Activated CD8-positive, alpha-beta T cell treated with anti-CD3 and anti-CD28 coated beads, Interleukin-2, amount 10 ng/mL, durations not matched to agents 7 days and 5 days (primary cell): ENCODE measurements at regions not wholly inside any gene's neighbourhood (a gene's known extent, or its start where the extent isn't known, plus 50 kb on each side); places are given as distances from the start of the nearest gene placed in this dataset.

Source experiments
- ATAC-seq: fragments of 150-1000 bp; cut with Tn5 transposase; one replicate; pipeline ENCODE4 v1.10.0; 2021; ENCODE audit warnings: moderate library complexity
- CTCF ChIA-PET: fragments of 350-600 bp; sonication (Branson Sonifier 250); formaldehyde crosslinking; loops from one replicate; lab custom pipeline; 2021; ENCODE audit warnings: antibody characterized with exemption; lab: Charles Lee
- POLR2A ChIA-PET: fragments of 350-600 bp; sonication (Branson Sonifier 250); formaldehyde crosslinking; loops from one replicate; lab custom pipeline; 2021; ENCODE audit warnings: antibody characterized with exemption; lab: Charles Lee
- DNase-seq: peaks from one replicate; pipeline ENCODE4 v3.0.0-alpha.2; 2020
- H3K27ac Mint-ChIP-seq: one replicate; pipeline ENCODE4 v1.8.0; 2021; ENCODE audit warnings: mild to moderate bottlenecking, mixed read lengths
- H3K27me3 Mint-ChIP-seq: one replicate; pipeline ENCODE4 v1.8.0; 2021; ENCODE audit warnings: low read depth, mixed read lengths
- H3K36me3 Mint-ChIP-seq: one replicate; pipeline ENCODE4 v1.8.0; 2021; ENCODE audit warnings: low read depth, mixed read lengths
- H3K4me1 Mint-ChIP-seq: one replicate; pipeline ENCODE4 v1.8.0; 2021; ENCODE audit warnings: low read depth, mixed read lengths
- H3K4me3 Mint-ChIP-seq: one replicate; pipeline ENCODE4 v1.8.0; 2021; ENCODE audit warnings: mild to moderate bottlenecking, mixed read lengths
- H3K9me3 Mint-ChIP-seq: one replicate; pipeline ENCODE4 v1.8.0; 2022; ENCODE audit warnings: mixed read lengths; ENCODE audit not compliant: insufficient read depth

DNA sequence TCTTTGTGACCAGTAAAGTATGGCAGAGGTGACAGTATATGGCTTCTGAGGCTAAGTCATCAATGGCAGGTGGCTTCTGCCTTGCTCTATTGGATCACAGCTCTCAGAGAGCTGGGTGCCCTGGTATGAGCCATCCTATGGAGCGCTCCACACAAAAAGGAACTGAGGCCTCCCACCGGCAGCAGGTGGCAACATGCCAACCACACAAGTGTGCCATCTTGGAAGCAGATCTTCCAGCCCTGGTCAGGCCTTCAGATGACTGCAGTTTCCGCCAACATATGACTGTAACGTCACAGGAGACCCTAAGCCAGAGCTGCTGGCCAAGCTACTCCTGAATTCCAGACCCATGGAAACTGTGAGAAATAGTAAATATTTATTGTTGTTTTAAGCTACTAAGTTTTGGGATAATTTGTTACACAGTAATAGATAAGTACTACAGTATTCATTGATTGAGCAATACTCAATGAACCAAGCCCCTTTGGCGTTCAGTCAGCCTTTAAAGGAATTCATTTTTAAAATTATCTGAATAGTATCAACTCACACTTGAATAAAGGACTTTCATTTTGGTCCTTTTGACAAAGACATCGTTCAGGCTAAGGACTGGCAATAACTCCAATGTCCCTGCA, 69.4 kb upstream of the LHX1 start:
- ATAC-seq = no peak
- ChIA-PET CTCF (no interaction called here), POLR2A (interaction anchor here (0.6 to 0.7 kb wide), 3 partner anchors 18 to 1970 kb away, joined by 3 read pairs; no protein-coding TSS in a partner anchor)
- no peak overlapping the region for H3K4me3 Mint-ChIP-seq
- H3K27me3 Mint-ChIP-seq = peaks cover 6% of the 10 kb centered on the region
- DNase-seq = no peak
- no peaks in the 10 kb centered on the region for H3K4me1 Mint-ChIP-seq
- H3K36me3 Mint-ChIP-seq = no peaks in the 10 kb centered on the region
- H3K9me3 Mint-ChIP-seq = no peaks in the 10 kb centered on the region
- no peak overlapping the region for H3K27ac Mint-ChIP-seq

GRCh38 chr17:36868777-36869176, 68.5 kb upstream of the LHX1 start:
- ATAC-seq (no peak), DNase-seq (no peak)
- Mint-ChIP-seq H3K9me3 (no peaks in the 10 kb centered on the region), H3K27ac (no peak overlapping the region), H3K4me3 (no peak overlapping the region), H3K27me3 (peaks cover 10% of the 10 kb centered on the region), H3K4me1 (no peaks in the 10 kb centered on the region), H3K36me3 (no peaks in the 10 kb centered on the region)
- ChIA-PET POLR2A (no interaction called here), CTCF (no interaction called here)

GRCh38 chr17:36869441-36869840, 67.8 kb upstream of the LHX1 start:
- POLR2A ChIA-PET = no interaction called here
- Mint-ChIP-seq H3K4me1 (no peaks in the 10 kb centered on the region), H3K36me3 (no peaks in the 10 kb centered on the region), H3K27me3 (peaks cover 10% of the 10 kb centered on the region), H3K9me3 (no peaks in the 10 kb centered on the region), H3K27ac (no peak overlapping the region), H3K4me3 (no peak overlapping the region)
- CTCF ChIA-PET = no interaction called here
- ATAC-seq = no peak
- DNase-seq = no peak

DNA sequence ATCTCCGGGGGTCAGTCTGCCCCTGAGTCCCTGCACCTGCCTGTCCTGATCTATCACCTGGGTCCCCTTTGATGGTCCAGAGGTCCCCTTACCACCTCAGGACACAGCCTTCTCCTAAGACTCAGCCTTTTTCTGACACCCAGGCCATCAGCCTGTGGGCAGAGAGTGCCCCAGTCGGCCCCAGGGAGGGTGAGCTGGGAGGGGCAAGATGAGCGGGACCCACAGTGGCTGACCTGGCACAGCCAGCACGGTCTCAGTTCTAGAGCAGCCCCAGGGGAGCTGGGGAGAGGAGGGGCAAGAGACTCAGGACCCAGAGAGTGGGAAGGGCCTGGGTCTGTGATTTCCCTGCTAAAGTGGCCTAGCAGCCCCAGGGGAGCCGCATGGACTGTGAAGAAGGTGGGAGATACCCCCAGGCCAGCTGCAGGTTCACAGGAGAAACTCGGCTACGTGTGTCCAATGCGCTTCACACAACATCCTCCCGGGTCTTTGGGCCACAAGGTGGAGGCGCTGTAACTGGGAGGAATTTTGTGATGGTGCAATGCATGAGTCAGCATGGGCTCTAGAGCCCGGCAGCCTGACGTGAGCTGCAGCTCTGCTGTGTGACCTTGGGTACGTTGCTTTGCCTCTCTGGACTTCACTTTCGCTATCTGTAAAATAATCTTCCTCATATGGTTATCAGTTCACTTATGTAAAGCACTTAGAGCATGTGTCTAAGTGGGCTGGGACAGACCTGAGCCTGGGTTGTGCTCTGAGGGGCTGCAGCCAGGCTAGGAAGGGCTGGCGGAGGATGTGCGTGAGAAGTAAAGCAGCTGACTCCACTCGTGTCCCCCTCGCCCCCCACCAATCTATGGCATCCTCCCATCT, 67.2 kb upstream of the LHX1 start:
- Mint-ChIP-seq H3K27ac (no peak overlapping the region), H3K9me3 (no peaks in the 10 kb centered on the region), H3K4me3 (no peak overlapping the region), H3K4me1 (no peaks in the 10 kb centered on the region), H3K27me3 (peaks cover 8% of the 10 kb centered on the region), H3K36me3 (no peaks in the 10 kb centered on the region)
- DNase-seq (no peak), ATAC-seq (no peak)
- ChIA-PET CTCF (no interaction called here), POLR2A (no interaction called here)

DNA sequence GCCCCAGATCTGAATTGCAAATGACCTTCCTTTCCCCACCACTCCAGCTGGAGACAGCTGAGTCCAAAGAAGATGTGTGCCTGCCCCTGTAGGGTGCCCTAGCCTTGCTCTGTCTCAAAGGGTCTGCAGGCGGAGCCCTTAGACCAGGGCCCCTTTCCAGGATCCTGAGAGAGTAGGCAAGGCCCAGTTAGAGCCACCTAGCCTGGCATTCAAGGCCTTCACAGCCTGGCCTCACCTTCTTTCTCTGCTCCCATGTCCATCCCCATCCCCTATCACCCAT, 66.6 kb upstream of the LHX1 start:
- CTCF ChIA-PET = no interaction called here
- H3K27ac Mint-ChIP-seq = no peak overlapping the region
- no peak overlapping the region for H3K4me3 Mint-ChIP-seq
- H3K27me3 Mint-ChIP-seq = peaks cover 7% of the 10 kb centered on the region
- H3K9me3 Mint-ChIP-seq = no peaks in the 10 kb centered on the region
- no peak for ATAC-seq
- POLR2A ChIA-PET = no interaction called here
- no peaks in the 10 kb centered on the region for H3K4me1 Mint-ChIP-seq
- no peaks in the 10 kb centered on the region for H3K36me3 Mint-ChIP-seq
- DNase-seq = no peak

DNA sequence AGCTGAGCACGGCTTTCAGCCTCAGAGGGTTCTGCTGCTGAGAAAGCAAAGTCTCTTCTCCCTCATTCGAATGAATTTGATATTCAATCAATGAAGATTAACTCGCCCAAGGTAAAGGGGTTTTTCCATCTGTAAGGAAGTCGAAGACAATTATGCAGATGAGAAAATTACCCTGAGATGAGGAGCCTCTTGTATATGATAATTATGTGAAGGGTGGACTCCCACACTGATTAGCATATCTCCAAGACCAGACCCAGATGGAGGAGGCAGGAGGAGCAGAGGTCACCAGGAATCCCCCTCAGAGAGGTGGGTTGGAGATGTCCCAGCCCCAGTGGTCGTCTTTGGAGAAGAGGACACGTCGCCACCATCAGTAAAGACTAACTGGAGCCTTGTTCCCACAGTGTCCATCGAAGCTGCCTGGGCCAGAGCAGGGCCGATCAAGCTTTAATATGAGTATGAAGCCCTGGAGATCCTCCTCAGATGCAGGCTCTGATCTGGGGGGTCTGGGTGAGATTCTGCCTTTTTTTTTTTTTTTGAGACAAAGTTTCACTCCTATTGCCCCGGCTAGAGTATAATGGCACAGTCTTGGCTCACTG, 61.5 kb upstream of the LHX1 start:
- CTCF ChIA-PET = no interaction called here
- no peak overlapping the region for H3K4me3 Mint-ChIP-seq
- peaks cover 11% of the 10 kb centered on the region for H3K27me3 Mint-ChIP-seq
- H3K36me3 Mint-ChIP-seq = no peaks in the 10 kb centered on the region
- no peaks in the 10 kb centered on the region for H3K4me1 Mint-ChIP-seq
- DNase-seq (no peak), ATAC-seq (no peak)
- no peaks in the 10 kb centered on the region for H3K9me3 Mint-ChIP-seq
- POLR2A ChIA-PET = no interaction called here
- H3K27ac Mint-ChIP-seq = no peak overlapping the region

- Mint-ChIP-seq H3K4me1 (no peaks in the 10 kb centered on the region), H3K4me3 (no peak overlapping the region), H3K27me3 (peaks cover 16% of the 10 kb centered on the region), H3K9me3 (no peaks in the 10 kb centered on the region), H3K27ac (no peak overlapping the region), H3K36me3 (no peaks in the 10 kb centered on the region)
- POLR2A ChIA-PET = no interaction called here
- DNase-seq (no peak), ATAC-seq (no peak)
- CTCF ChIA-PET = no interaction called here
Observed at GRCh38 chr17:36876966-36877365, 60.3 kb upstream of the LHX1 start.

- DNase-seq (no peak), ATAC-seq (no peak)
- Mint-ChIP-seq H3K27ac (no peak overlapping the region), H3K4me3 (no peak overlapping the region), H3K27me3 (peaks cover 20% of the 10 kb centered on the region), H3K9me3 (no peaks in the 10 kb centered on the region), H3K4me1 (no peaks in the 10 kb centered on the region), H3K36me3 (no peaks in the 10 kb centered on the region)
- CTCF ChIA-PET = no interaction called here
- POLR2A ChIA-PET = no interaction called here
Observed at GRCh38 chr17:36877771-36878170, 59.5 kb upstream of the LHX1 start.

DNA sequence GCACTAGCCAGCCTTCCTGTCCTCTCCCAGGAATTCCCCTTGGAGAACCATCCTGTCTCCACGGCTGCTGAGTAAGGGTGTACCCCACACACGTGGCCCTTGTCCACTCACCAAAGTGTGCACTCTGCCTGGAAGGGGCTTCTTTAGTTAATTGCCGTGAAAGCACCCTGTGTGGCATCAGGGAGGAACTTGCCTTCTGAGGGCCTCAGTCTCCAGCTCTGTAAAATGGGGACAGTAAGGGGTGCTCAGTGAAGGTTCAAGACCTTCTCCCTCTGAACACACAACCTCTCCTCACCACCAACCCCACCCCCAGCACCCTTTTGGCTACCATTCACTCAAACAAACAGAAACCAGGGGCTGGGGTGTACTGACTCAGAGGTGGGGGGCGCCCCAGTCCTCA, 59.1 kb upstream of the LHX1 start:
- no peak for ATAC-seq
- ChIA-PET CTCF (no interaction called here), POLR2A (no interaction called here)
- DNase-seq = no peak
- Mint-ChIP-seq H3K4me3 (no peak overlapping the region), H3K36me3 (no peaks in the 10 kb centered on the region), H3K9me3 (no peaks in the 10 kb centered on the region), H3K27ac (no peak overlapping the region), H3K4me1 (no peaks in the 10 kb centered on the region), H3K27me3 (peaks cover 20% of the 10 kb centered on the region)

DNA sequence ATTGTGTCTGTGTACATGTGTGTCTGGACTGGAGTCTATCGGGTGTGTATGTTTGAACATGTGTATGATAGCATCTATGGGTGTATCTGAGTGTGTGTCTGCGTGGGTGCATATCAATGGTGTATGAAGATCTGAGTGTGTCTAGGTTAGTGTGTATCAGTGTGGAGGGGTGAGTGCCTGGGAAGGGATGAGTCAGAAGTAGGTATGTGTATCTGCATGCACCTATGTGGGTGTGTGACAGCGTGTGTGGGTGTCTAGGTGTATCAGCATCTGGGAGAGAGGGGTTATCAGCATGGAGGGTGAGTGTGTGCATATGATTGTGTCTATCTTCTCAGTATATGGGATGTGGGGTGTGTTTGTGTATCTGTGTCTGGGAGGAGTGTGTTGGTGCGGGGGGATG, 58.2 kb upstream of the LHX1 start:
- Mint-ChIP-seq H3K36me3 (no peaks in the 10 kb centered on the region), H3K4me1 (no peaks in the 10 kb centered on the region), H3K4me3 (no peak overlapping the region), H3K9me3 (no peaks in the 10 kb centered on the region), H3K27me3 (peaks cover 19% of the 10 kb centered on the region), H3K27ac (no peak overlapping the region)
- ChIA-PET POLR2A (no interaction called here), CTCF (no interaction called here)
- DNase-seq (no peak), ATAC-seq (no peak)

- H3K4me3 Mint-ChIP-seq = no peak overlapping the region
- ATAC-seq (no peak), DNase-seq (no peak)
- H3K27me3 Mint-ChIP-seq = peaks cover 22% of the 10 kb centered on the region
- H3K27ac Mint-ChIP-seq = no peak overlapping the region
- ChIA-PET CTCF (no interaction called here), POLR2A (no interaction called here)
- no peaks in the 10 kb centered on the region for H3K9me3 Mint-ChIP-seq
- no peaks in the 10 kb centered on the region for H3K36me3 Mint-ChIP-seq
- H3K4me1 Mint-ChIP-seq = no peaks in the 10 kb centered on the region
Observed at GRCh38 chr17:36879624-36880131, 57.6 kb upstream of the LHX1 start.

DNA sequence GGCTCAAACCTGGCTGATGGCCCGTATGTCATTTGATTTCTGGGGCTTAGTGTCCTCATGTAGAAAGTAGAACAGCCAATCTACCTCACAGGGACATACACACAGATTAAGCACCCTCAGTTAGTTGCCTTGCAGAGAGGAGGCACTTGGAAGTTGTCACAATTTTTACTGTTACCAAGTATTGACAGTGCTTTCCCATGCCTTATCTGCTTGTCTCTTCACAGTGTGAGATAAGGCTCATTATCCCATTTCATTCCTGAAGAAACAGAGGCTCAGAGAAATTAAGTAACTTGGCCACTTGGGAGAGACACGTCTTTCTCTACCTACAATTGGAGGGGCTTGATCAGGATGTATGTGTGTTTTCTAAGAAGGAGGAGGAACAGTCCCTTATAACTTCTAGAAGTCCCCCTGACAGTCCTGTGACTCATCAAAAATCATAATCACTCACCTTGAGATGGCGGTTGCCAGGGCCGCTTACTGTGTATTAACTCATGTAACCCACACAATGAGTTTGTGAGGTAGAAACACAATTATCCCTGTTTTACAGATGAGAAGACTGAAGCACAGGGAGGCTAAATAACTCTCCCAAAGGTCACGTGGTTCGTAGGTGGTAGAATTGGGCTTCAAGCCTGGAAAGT, 56.9 kb upstream of the LHX1 start:
- no peaks in the 10 kb centered on the region for H3K9me3 Mint-ChIP-seq
- H3K4me1 Mint-ChIP-seq = no peaks in the 10 kb centered on the region
- peaks cover 25% of the 10 kb centered on the region for H3K27me3 Mint-ChIP-seq
- no peak overlapping the region for H3K4me3 Mint-ChIP-seq
- ChIA-PET POLR2A (no interaction called here), CTCF (no interaction called here)
- H3K36me3 Mint-ChIP-seq = no peaks in the 10 kb centered on the region
- DNase-seq (no peak), ATAC-seq (no peak)
- H3K27ac Mint-ChIP-seq = no peak overlapping the region
